ENCODE measurements at regions not wholly inside any gene's neighbourhood (a gene's known extent, or its start where the extent isn't known, plus 50 kb on each side); places are given as distances from the start of the nearest gene placed in this dataset.

DNA sequence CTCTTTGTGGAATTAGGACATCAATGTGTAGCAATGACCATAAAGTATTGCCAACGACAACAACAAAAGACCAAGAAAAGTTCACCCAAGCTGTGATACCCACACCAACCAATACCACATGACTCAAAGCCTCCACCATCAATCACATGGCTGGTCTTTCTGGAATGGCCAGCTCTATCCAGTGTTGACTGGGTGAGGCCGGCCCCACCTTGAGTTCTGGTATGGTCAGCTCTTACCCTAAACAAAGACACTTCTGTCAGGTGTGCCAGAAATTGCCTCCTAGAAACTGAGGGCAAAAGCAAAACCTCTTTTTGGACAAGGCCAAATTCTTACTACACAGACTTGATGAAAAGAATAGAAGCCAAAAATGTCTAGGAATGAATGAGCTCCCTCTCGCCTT, 331.5 kb downstream of the ZNF608 start:
- in situ Hi-C loops (cut with MboI) (no loop called here), intact Hi-C loops (cut with micrococcal nuclease) (no loop called here)
- WGBS (ENCODE audit: insufficient coverage, low coverage, missing lambda C conversion rate): 0% methylated on average over 3 of the region's 3 CpGs
- ChIA-PET POLR2A (no interaction called here), CTCF (ENCODE audit: low intra/inter-chr PET ratio) (no interaction called here)
- Histone ChIP-seq H3K4me2 (ENCODE audit: insufficient read depth, low read length) (no peak overlapping the region), H3K4me3 (no peak overlapping the region), H3K9ac (ENCODE audit: insufficient read depth in 1 of 2, low read depth in 2 of 2, low read length in 2 of 2) (no peak overlapping the region), H3K9me3 (replicated peaks; ENCODE audit: control insufficient read depth, insufficient read depth, low read depth, low read length) (no peaks in the 10 kb centered on the region), H3K79me2 (ENCODE audit: control insufficient read depth, insufficient read depth, low read length) (no peaks in the 10 kb centered on the region), H3K4me1 (replicated peaks in 1 of 2; ENCODE audit: control insufficient read depth in 2 of 2, insufficient read depth in 2 of 2, low read length in 2 of 2) (no peaks in the 10 kb centered on the region), H2AFZ (ENCODE audit: low read depth, low read length) (no peak overlapping the region), H4K20me1 (replicated peaks; ENCODE audit: control insufficient read depth, insufficient read depth, low read length) (no peaks in the 10 kb centered on the region), H3K36me3 (ENCODE audit: control insufficient read depth, insufficient read depth, low read length) (no peaks in the 10 kb centered on the region), H3K27me3 (ENCODE audit: control insufficient read depth in 2 of 2, insufficient read depth in 2 of 2, low read length in 2 of 2) (no peaks in the 10 kb centered on the region), H3K27ac (ENCODE audit: extremely low read depth, low read depth, low read length) (no peak overlapping the region), H3K9me1 (ENCODE audit: control insufficient read depth, insufficient read depth, low read length) (no peaks in the 10 kb centered on the region)
- no TSS peak for BruUV-seq (replicated peaks)
- ATAC-seq (no peak), DNase-seq (ENCODE audit: extremely low read depth in 1 of 4, low spot score in 3 of 4) (no peak), FAIRE-seq (no peak)
- TF ChIP-seq ZNF444 (CRISPR knock-in tag; IDR thresholded peaks at IDR 0.05) (no peak), ZNF143 (CRISPR knock-in tag; IDR thresholded peaks at IDR 0.05) (no peak), GATAD2A (IDR thresholded peaks at IDR 0.05) (no peak), PCBP2 (IDR thresholded peaks at IDR 0.05; ENCODE audit: low read depth, low read length, poor library complexity, severe bottlenecking) (no peak), MIER1 (IDR thresholded peaks at IDR 0.05; ENCODE audit: low read depth) (no peak), KAT7 (CRISPR knock-in tag; IDR thresholded peaks at IDR 0.05; ENCODE audit: borderline replicate concordance) (no peak), MED1 (CRISPR knock-in tag; IDR thresholded peaks at IDR 0.05; ENCODE audit: borderline replicate concordance) (no peak), CEBPB (tag; IDR thresholded peaks at IDR 0.05) (no peak), EGR1 (conservative IDR thresholded peaks at IDR 0.05) (no peak), POLR3A (IDR thresholded peaks at IDR 0.05; ENCODE audit: borderline replicate concordance, extremely low read depth, insufficient read depth, insufficient read length) (no peak)
- TF ChIP-seq, protein P1, sequence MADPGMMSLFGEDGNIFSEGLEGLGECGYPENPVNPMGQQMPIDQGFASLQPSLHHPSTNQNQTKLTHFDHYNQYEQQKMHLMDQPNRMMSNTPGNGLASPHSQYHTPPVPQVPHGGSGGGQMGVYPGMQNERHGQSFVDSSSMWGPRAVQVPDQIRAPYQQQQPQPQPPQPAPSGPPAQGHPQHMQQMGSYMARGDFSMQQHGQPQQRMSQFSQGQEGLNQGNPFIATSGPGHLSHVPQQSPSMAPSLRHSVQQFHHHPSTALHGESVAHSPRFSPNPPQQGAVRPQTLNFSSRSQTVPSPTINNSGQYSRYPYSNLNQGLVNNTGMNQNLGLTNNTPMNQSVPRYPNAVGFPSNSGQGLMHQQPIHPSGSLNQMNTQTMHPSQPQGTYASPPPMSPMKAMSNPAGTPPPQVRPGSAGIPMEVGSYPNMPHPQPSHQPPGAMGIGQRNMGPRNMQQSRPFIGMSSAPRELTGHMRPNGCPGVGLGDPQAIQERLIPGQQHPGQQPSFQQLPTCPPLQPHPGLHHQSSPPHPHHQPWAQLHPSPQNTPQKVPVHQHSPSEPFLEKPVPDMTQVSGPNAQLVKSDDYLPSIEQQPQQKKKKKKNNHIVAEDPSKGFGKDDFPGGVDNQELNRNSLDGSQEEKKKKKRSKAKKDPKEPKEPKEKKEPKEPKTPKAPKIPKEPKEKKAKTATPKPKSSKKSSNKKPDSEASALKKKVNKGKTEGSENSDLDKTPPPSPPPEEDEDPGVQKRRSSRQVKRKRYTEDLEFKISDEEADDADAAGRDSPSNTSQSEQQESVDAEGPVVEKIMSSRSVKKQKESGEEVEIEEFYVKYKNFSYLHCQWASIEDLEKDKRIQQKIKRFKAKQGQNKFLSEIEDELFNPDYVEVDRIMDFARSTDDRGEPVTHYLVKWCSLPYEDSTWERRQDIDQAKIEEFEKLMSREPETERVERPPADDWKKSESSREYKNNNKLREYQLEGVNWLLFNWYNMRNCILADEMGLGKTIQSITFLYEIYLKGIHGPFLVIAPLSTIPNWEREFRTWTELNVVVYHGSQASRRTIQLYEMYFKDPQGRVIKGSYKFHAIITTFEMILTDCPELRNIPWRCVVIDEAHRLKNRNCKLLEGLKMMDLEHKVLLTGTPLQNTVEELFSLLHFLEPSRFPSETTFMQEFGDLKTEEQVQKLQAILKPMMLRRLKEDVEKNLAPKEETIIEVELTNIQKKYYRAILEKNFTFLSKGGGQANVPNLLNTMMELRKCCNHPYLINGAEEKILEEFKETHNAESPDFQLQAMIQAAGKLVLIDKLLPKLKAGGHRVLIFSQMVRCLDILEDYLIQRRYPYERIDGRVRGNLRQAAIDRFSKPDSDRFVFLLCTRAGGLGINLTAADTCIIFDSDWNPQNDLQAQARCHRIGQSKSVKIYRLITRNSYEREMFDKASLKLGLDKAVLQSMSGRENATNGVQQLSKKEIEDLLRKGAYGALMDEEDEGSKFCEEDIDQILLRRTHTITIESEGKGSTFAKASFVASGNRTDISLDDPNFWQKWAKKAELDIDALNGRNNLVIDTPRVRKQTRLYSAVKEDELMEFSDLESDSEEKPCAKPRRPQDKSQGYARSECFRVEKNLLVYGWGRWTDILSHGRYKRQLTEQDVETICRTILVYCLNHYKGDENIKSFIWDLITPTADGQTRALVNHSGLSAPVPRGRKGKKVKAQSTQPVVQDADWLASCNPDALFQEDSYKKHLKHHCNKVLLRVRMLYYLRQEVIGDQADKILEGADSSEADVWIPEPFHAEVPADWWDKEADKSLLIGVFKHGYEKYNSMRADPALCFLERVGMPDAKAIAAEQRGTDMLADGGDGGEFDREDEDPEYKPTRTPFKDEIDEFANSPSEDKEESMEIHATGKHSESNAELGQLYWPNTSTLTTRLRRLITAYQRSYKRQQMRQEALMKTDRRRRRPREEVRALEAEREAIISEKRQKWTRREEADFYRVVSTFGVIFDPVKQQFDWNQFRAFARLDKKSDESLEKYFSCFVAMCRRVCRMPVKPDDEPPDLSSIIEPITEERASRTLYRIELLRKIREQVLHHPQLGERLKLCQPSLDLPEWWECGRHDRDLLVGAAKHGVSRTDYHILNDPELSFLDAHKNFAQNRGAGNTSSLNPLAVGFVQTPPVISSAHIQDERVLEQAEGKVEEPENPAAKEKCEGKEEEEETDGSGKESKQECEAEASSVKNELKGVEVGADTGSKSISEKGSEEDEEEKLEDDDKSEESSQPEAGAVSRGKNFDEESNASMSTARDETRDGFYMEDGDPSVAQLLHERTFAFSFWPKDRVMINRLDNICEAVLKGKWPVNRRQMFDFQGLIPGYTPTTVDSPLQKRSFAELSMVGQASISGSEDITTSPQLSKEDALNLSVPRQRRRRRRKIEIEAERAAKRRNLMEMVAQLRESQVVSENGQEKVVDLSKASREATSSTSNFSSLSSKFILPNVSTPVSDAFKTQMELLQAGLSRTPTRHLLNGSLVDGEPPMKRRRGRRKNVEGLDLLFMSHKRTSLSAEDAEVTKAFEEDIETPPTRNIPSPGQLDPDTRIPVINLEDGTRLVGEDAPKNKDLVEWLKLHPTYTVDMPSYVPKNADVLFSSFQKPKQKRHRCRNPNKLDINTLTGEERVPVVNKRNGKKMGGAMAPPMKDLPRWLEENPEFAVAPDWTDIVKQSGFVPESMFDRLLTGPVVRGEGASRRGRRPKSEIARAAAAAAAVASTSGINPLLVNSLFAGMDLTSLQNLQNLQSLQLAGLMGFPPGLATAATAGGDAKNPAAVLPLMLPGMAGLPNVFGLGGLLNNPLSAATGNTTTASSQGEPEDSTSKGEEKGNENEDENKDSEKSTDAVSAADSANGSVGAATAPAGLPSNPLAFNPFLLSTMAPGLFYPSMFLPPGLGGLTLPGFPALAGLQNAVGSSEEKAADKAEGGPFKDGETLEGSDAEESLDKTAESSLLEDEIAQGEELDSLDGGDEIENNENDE (IDR thresholded peaks at IDR 0.05; ENCODE audit: low read depth, low read length): no peak
- TF ChIP-seq, protein P2, sequence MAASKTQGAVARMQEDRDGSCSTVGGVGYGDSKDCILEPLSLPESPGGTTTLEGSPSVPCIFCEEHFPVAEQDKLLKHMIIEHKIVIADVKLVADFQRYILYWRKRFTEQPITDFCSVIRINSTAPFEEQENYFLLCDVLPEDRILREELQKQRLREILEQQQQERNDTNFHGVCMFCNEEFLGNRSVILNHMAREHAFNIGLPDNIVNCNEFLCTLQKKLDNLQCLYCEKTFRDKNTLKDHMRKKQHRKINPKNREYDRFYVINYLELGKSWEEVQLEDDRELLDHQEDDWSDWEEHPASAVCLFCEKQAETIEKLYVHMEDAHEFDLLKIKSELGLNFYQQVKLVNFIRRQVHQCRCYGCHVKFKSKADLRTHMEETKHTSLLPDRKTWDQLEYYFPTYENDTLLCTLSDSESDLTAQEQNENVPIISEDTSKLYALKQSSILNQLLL (CRISPR knock-in tag; IDR thresholded peaks at IDR 0.05; ENCODE audit: borderline replicate concordance): no peak

All from K562 (cell line).